AG04449 (cell line): ENCODE measurements at regions not wholly inside any gene's neighbourhood (a gene's known extent, or its start where the extent isn't known, plus 50 kb on each side); places are given as distances from the start of the nearest gene placed in this dataset.

ENCODE experiments used
- CTCF ChIA-PET: fragments of 350-600 bp; formaldehyde crosslinking; extraction: SDS; loops from one replicate; lab custom pipeline; 2021; ENCODE audit warnings: antibody characterized with exemption; lab: Yijun Ruan, JAX
- POLR2A ChIA-PET: fragments of 400-600, 350-600 bp; formaldehyde crosslinking; extraction: SDS; loops from one replicate; lab custom pipeline; 2020; ENCODE audit warnings: antibody characterized with exemption, inconsistent platforms; lab: Yijun Ruan, JAX
- DNase-seq: peaks from one replicate; pipeline ENCODE4 v3.0.0-alpha.2; 2010; ENCODE audit warnings: low read depth, low spot score
- H3K4me3 ChIP-seq: 2 replicates; pipeline ENCODE4 v1.5.1; 2011; ENCODE audit warnings: low read depth, mild to moderate bottlenecking, control low read depth, low read length
- TF ChIP-seq, protein P1 (sequence below): IDR thresholded peaks from one replicate; pipeline ENCODE4 v1.5.1; 2011; ENCODE audit warnings: mild to moderate bottlenecking, moderate library complexity, low read length, control low read depth, inconsistent platforms; ENCODE audit not compliant: insufficient read depth; ENCODE audit errors: missing control alignments

DNA sequence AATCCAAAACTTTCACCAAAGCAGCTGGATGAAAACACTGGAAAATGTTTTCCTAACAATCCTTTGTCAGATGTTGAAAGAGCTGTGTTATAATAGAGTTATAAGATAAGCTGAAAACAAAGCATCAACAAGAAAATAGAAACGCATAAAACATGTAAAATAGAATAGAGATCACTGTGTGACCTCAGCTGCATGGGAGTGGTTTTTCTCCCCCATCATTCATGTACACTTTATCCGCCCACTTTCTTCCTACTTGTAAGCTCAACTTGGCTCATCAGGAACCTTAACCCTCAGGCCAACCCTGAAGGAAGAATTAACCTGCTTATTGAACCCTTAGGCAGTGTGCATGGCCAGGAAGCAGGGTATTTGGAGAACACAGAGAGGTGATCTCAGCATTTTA is 238.5 kb upstream of the PMFBP1 start:
- no peak for DNase-seq
- ChIA-PET CTCF (interaction anchor here (1.6 kb wide), 1 partner anchor 10 kb away, joined by 21 read pairs; no protein-coding TSS in a partner anchor), POLR2A (no interaction called here)
- TF ChIP-seq, protein P1, sequence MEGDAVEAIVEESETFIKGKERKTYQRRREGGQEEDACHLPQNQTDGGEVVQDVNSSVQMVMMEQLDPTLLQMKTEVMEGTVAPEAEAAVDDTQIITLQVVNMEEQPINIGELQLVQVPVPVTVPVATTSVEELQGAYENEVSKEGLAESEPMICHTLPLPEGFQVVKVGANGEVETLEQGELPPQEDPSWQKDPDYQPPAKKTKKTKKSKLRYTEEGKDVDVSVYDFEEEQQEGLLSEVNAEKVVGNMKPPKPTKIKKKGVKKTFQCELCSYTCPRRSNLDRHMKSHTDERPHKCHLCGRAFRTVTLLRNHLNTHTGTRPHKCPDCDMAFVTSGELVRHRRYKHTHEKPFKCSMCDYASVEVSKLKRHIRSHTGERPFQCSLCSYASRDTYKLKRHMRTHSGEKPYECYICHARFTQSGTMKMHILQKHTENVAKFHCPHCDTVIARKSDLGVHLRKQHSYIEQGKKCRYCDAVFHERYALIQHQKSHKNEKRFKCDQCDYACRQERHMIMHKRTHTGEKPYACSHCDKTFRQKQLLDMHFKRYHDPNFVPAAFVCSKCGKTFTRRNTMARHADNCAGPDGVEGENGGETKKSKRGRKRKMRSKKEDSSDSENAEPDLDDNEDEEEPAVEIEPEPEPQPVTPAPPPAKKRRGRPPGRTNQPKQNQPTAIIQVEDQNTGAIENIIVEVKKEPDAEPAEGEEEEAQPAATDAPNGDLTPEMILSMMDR: no peak
- no peak overlapping the region for H3K4me3 ChIP-seq

DNA sequence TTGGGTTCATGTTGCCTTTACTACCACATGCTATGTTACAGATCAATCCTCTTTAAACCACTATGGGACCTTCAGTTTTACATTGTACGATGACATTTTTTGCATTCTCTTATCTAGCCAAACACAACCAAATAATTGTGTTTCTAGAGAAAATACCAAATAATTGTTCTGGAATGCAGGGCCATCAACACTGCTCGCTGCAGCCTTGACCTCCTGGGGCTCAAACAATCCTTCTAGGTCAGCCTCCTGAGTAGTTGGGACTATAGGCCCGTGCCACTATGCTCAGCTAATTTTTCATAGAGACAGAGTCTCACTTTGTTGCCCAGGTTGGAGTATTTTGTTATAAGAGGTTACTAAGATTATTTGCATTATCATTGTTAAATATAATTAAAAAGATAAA is 237.5 kb upstream of the PMFBP1 start:
- H3K4me3 ChIP-seq: no peak overlapping the region
- ChIA-PET CTCF (interaction anchor here (1.6 kb wide), 1 partner anchor 9 kb away, joined by 21 read pairs; no protein-coding TSS in a partner anchor), POLR2A (no interaction called here)
- DNase-seq: no peak
- TF ChIP-seq, protein P1: no peak

DNA sequence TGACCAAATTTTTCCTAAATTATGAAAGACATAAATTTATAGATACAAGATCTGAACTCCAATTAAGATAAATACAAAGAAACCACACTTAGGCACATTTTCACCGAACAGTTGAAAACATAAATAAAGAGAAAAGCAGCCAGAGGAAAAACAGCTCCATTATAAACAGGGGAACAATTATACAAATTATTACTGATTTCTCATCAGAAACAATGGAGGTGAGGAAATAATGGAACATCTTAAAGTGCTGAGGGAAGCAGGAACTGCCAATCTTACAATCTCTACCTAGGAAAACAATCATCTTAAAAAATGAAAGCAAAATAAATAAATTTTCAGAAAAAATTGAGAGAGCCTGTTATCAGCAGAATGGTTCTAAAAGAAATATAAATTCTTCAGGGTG is 234.4 kb upstream of the PMFBP1 start:
- ChIA-PET POLR2A (no interaction called here), CTCF (no interaction called here)
- no peak overlapping the region for H3K4me3 ChIP-seq
- TF ChIP-seq, protein P1: no peak
- DNase-seq: no peak

DNA sequence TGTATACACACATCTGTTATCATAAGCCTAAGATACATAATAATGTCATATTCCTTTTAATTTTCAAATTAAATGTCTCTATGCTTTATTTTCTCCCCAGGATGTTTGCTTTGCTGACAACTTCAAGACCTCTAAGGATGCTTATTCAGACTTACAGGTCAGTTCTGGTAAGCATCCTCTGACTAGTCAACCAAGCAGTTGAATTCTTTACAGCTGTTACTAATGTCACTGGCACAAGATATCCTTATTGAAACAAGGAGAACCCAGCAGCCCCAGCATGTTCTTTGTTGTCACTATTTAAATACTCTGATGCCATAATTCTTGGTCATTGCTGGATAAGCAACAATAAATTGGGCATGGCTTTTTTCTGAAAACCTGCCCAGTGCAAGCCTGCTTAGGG is 232.3 kb upstream of the PMFBP1 start:
- CTCF ChIA-PET: interaction anchor here (1.1 to 2.3 kb wide), 2 partner anchors 16 to 63 kb away, joined by 3 to 7 read pairs; no protein-coding TSS in a partner anchor
- TF ChIP-seq, protein P1: no peak

DNA sequence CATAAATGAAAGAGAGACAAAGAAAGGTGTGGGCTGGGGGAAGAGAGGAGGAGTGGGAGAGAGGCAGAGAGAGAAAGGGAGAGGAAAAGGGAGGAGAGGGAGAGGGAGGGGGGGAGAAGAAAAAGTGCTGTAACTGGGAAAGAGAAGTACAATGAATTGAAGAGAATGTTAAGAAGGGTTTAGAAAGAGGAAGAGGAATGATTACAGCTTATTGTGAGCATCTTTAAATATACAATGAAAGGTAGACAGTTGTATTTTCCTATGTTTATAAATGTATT is 229.1 kb upstream of the PMFBP1 start:
- no peak for DNase-seq
- TF ChIP-seq, protein P1: no peak
- ChIA-PET POLR2A (no interaction called here), CTCF (interaction anchor here (0.8 to 4.1 kb wide), 16 partner anchors 9 to 158 kb away, joined by 3 to 36 read pairs (median 4); no protein-coding TSS in a partner anchor)
- H3K4me3 ChIP-seq: no peak overlapping the region

More for the DNA sequence above, 232.3 kb upstream of the PMFBP1 start:
- POLR2A ChIA-PET: no interaction called here
- H3K4me3 ChIP-seq: no peak overlapping the region
- no peak for DNase-seq

DNA sequence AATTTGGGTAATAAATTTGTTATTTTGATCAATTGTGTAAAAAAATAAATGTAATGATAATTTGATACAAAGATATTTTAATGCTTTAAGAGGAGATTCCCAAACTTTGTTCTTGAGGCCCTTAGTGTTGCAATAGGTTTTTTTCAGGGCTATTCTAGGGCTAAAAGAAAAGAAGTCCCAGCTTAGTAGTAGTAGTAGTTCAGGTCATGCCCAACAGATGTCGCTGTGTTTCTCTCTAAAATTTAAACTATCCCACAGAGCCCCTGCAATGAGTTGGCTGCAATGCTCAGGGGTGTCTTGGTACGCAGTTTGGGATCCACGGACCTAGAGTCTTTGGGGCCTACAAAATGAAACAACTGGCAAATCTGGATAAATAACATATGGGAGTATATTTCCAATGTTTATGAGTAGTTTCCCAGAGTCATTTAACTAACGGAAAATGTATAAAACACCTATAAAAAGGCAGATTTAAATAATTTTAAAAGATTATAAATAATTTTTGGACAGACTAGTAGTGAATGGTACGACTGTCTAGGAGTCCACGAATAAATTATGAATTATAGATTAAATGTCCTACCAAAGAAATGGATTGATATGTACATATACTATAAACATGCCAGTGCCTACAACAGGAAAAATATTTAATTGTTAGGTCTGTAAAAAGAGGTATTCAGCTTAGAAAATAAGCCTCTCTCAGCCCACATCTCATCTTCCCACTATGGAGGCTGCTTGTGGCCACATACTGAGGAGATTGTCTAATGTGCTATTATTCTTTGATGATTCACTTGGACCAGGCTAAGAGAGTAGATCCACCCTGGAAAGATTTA is 228.5 kb upstream of the PMFBP1 start:
- TF ChIP-seq, protein P1: peak; percentile 61
- no peak overlapping the region for H3K4me3 ChIP-seq
- ChIA-PET POLR2A (no interaction called here), CTCF (interaction anchor here (0.6 to 4.1 kb wide), 51 partner anchors 10 to 432 kb away, joined by 3 to 36 read pairs (median 4); no protein-coding TSS in a partner anchor)
- no peak for DNase-seq
